Spleen (tissue), 11 donors: ENCODE measurements at regions not wholly inside any gene's neighbourhood (a gene's known extent, or its start where the extent isn't known, plus 50 kb on each side); places are given as distances from the start of the nearest gene placed in this dataset.
"Not testable (repeated sequence)": the region's sequence is repeated elsewhere in the genome, so short reads cannot be mapped to it uniquely, and the experiment has no call there.

ENCODE experiments used
- DNase-seq: peaks from one replicate; pipeline ENCODE4 v3.0.0-alpha.2; 2020
- H3K27ac ChIP-seq, 8 donors: fragments of 200-600 bp; sonication (generic) in 7 of 8; 1 replicate in 4 of 8; 2 replicates in 4 of 8; pipeline versions ENCODE4 v1.5.0 to v1.8.0; 2016 to 2021; ENCODE audit warnings: inconsistent platforms in 4 of 8, mild to moderate bottlenecking in 4 of 8, moderate library complexity in 1 of 8
- H3K27me3 ChIP-seq, 7 donors: fragments of 200-600 bp; sonication (generic) in 6 of 7; replicated peaks in 1 of 7; 1 replicate in 4 of 7; 2 replicates in 3 of 7; pipeline versions ENCODE4 v1.5.0 to v1.8.0; 2016 to 2021; ENCODE audit warnings: inconsistent platforms in 3 of 7, mild to moderate bottlenecking in 1 of 7
- H3K36me3 ChIP-seq, 6 donors: fragments of 200-600 bp; sonication (generic) in 5 of 6; 1 replicate in 4 of 6; 2 replicates in 2 of 6; pipeline versions ENCODE4 v1.5.0 to v1.8.0; 2016 to 2021; ENCODE audit warnings: inconsistent platforms in 2 of 6
- H3K4me1 ChIP-seq, 6 donors: fragments of 200-600 bp; sonication (generic) in 5 of 6; 1 replicate in 3 of 6; 2 replicates in 3 of 6; pipeline versions ENCODE4 v1.5.0 to v1.8.0; 2016 to 2021; ENCODE audit warnings: inconsistent platforms in 3 of 6
- H3K4me3 ChIP-seq, 8 donors: fragments of 200-600 bp; sonication (generic) in 7 of 8; 1 replicate in 4 of 8; 2 replicates in 4 of 8; pipeline versions ENCODE4 v1.5.0 to v1.8.0; 2016 to 2021; ENCODE audit warnings: inconsistent platforms in 4 of 8, mild to moderate bottlenecking in 4 of 8, moderate library complexity in 2 of 8
- H3K9me3 ChIP-seq, 8 donors: fragments of 200-600 bp; sonication (generic) in 7 of 8; 1 replicate in 4 of 8; 2 replicates in 4 of 8; pipeline versions ENCODE4 v1.5.0 to v1.8.0; 2016 to 2021; ENCODE audit warnings: inconsistent platforms in 4 of 8
- POLR2A ChIP-seq, 3 donors: fragments of 450-650 bp; IDR thresholded peaks; one replicate each; pipeline ENCODE4 v1.5.1; 2017; ENCODE audit warnings: antibody characterized with exemption in 3 of 3, mild to moderate bottlenecking in 1 of 3
- POLR2AphosphoS5 ChIP-seq, 3 donors: sonication (generic); formaldehyde crosslinking; IDR thresholded peaks; one replicate each; pipeline ENCODE4 v1.5.1; 2017; ENCODE audit warnings: antibody characterized with exemption in 3 of 3
- WGBS, 5 donors: extraction: QIAGEN DNeasy Blood & Tissue Kit in 3 of 5; methylation state at CpG; one replicate each; pipeline versions ENCODE4 v1.1.5 to v1.1.7; 2013 to 2018; 5-methylcytosine and 5-hydroxymethylcytosine counted together
- intact Hi-C: fragments of 100-400 bp; cut with DNase I; formaldehyde crosslinking; loops from one replicate; pipeline ENCODE4 v1.15.0; 2023; ENCODE audit warnings: low total_unique reads
- TF ChIP-seq, protein P1 (sequence below), 11 experiments: fragments of 200-600 bp in 7 of 11; fragments of 450-650 bp in 4 of 11; sonication (generic) in 4 of 11; IDR thresholded peaks in 8 of 11; conservative IDR thresholded peaks in 3 of 11; 1 replicate in 7 of 11; 2 replicates in 4 of 11; pipeline versions ENCODE4 v1.4.0 to v1.8.0; 2016 to 2021; ENCODE audit warnings: antibody characterized with exemption in 11 of 11, inconsistent platforms in 4 of 11, mild to moderate bottlenecking in 1 of 11
- donor health status: healthy with polysubstance abuse.
- donor health status: DM: no; HTN: no; CAD: no; lungs with moderate emphysema.
- donor health status: DM: no; HTN: no; CAD: no.
- donor health status: Bipolar disorder and iron deficiency.
- donor health status: healthy.
- donor health status: DM: no; HTN: no; CAD: no.
- donor health status: DM: yes; HTN: yes; CAD: no.

DNA sequence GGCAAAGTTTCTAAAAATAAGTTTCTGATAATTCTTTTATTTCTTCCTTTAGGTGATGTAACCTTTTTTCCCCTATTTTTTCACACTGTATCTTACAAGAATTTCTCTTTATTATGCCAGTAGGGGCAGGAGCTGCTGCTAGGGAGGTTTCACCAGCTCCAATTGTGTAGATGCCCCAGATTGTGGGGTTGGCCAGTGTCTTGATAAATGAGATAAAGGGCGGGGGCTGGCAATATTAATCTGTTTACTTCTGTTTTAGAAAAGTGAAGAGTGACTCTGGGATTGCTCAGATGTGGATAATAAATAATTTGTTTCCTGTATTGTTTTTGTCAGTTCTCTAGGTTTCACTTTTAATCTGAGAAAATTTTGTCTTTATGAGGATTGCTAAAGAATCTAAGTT, 190.4 kb downstream of the MC4R start:
- no peaks in the 10 kb centered on the region for H3K36me3 ChIP-seq
- intact Hi-C loops = no loop called here
- 25 to 59% (median 49%) methylated on average over 1 of the region's 1 CpG for WGBS, 5 donors
- DNase-seq = no peak
- no peaks in the 10 kb centered on the region for H3K27me3 ChIP-seq
- H3K9me3 ChIP-seq = peaks cover 0 to 8% (median 2%) of the 10 kb centered on the region in 8 donors
- TF ChIP-seq POLR2AphosphoS5 (IDR thresholded peaks at IDR 0.05) (no peak), POLR2A (IDR thresholded peaks at IDR 0.05) (no peak)
- TF ChIP-seq, protein P1, sequence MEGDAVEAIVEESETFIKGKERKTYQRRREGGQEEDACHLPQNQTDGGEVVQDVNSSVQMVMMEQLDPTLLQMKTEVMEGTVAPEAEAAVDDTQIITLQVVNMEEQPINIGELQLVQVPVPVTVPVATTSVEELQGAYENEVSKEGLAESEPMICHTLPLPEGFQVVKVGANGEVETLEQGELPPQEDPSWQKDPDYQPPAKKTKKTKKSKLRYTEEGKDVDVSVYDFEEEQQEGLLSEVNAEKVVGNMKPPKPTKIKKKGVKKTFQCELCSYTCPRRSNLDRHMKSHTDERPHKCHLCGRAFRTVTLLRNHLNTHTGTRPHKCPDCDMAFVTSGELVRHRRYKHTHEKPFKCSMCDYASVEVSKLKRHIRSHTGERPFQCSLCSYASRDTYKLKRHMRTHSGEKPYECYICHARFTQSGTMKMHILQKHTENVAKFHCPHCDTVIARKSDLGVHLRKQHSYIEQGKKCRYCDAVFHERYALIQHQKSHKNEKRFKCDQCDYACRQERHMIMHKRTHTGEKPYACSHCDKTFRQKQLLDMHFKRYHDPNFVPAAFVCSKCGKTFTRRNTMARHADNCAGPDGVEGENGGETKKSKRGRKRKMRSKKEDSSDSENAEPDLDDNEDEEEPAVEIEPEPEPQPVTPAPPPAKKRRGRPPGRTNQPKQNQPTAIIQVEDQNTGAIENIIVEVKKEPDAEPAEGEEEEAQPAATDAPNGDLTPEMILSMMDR (IDR thresholded peaks at IDR 0.05 in 8 of 11, conservative IDR thresholded peaks at IDR 0.05 in 3 of 11) = no peak
- no peaks in the 10 kb centered on the region for H3K4me1 ChIP-seq
- no peak overlapping the region for H3K4me3 ChIP-seq
- H3K27ac ChIP-seq = no peak overlapping the region

DNA sequence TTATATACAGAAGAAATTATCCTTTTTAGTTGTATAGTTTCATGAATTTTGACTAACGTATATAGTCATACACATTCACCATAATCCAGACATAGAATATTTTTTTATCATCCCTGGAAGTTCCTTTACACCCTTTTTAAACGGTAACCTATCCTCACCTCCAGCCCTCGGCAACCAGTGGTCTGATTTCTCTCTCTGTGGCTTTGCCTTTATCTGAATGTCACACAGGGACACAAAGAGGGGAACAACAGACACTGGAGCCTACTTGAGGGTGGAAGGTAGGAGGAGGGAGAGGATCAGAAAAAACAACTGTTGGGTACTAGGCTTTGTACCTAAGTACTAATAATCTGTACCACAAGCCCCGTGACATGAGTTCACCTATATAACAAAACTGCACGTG, 191.9 kb downstream of the MC4R start:
- TF ChIP-seq POLR2A (IDR thresholded peaks at IDR 0.05) (no peak), POLR2AphosphoS5 (IDR thresholded peaks at IDR 0.05) (no peak)
- TF ChIP-seq, protein P1 (IDR thresholded peaks at IDR 0.05 in 8 of 11, conservative IDR thresholded peaks at IDR 0.05 in 3 of 11) = no peak
- Histone ChIP-seq H3K27ac (no peak overlapping the region), H3K4me1 (no peaks in the 10 kb centered on the region), H3K36me3 (no peaks in the 10 kb centered on the region), H3K9me3 (peaks cover 0 to 8% (median 2%) of the 10 kb centered on the region in 8 donors), H3K27me3 (no peaks in the 10 kb centered on the region), H3K4me3 (no peak overlapping the region)
- WGBS, 5 donors = 84 to 91% (median 86%) methylated on average over 5 of the region's 5 CpGs
- DNase-seq = no peak
- intact Hi-C loops = no loop called here

DNA sequence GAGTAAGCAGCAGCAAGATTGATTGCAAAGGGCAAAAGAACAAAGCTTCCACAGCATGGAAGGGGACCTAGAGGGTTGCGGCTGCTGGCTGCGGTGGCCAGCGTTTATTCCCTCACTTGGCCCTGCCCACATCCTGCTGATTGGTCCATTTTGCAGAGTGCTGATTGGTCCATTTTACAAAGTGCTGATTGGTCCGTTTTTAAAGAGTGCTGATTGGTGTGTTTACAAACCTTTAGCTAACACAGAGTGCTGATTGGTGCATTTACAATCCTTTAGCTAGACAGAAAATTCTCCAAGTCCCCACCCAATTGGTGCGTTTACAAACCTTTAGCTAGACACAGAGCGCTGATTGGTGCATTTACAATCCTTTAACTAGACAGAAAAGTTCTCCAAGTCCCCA, 194.4 kb downstream of the MC4R start:
- DNase-seq, H3K27me3 ChIP-seq, H3K36me3 ChIP-seq, H3K4me3 ChIP-seq, H3K4me1 ChIP-seq, H3K27ac ChIP-seq, H3K9me3 ChIP-seq, intact Hi-C loops: not testable (repeated sequence)
- 85 to 95% (median 89%) methylated on average over 5 to 6 of the region's 6 CpGs for WGBS, 5 donors

DNA sequence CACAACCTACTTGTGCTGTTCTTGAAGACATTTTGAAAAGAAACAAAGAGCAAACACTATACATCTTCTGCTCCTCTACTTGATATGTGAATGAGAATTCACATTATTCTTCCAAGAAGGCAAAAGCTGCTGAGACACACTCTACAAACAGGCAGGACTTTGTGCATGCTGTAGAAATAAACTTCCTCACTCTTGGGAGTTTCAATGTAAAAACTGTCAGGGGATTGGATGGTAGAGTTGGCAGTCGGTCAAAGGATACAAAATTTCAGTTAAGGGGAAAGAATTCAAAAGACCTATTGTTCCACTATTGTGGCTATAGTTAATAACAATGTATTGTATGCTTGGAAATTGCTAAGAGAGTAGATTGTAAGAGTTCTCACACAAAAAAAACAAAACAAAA, 196.3 kb downstream of the MC4R start:
- no peak for TF ChIP-seq POLR2AphosphoS5 (IDR thresholded peaks at IDR 0.05)
- no peak for TF ChIP-seq POLR2A (IDR thresholded peaks at IDR 0.05)
- TF ChIP-seq, protein P1 (IDR thresholded peaks at IDR 0.05 in 8 of 11, conservative IDR thresholded peaks at IDR 0.05 in 3 of 11) = no peak
- intact Hi-C loops = no loop called here
- no peaks in the 10 kb centered on the region for H3K36me3 ChIP-seq
- H3K9me3 ChIP-seq = peaks cover 0 to 8% (median 2%) of the 10 kb centered on the region in 8 donors
- 16 to 22% (median 20%) methylated on average over 1 of the region's 1 CpG for WGBS, 5 donors
- H3K4me3 ChIP-seq = no peak overlapping the region
- H3K27me3 ChIP-seq = no peaks in the 10 kb centered on the region
- no peak for DNase-seq
- H3K27ac ChIP-seq = no peak overlapping the region
- no peaks in the 10 kb centered on the region for H3K4me1 ChIP-seq

DNA sequence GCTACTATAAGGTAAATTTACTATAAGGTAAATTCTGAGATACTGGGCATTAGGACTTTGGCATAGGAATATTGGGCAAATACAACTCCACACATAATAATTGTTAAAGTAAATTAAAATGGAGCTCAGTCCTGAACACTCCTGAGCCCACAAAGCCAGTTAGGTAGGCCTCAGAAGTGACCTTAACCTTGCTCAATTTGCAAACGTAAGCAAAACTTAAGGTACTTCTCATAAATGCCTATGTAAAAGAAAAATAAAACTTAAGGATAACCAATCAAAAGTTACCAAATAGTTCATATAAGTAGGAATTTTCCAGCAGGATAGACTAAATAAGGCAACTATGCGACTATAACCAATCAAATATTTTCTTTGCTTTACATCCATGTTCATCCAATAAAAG, 197.7 kb downstream of the MC4R start:
- no peak overlapping the region for H3K4me3 ChIP-seq
- H3K27ac ChIP-seq = no peak overlapping the region
- H3K9me3 ChIP-seq = peaks cover 0 to 8% (median 2%) of the 10 kb centered on the region in 8 donors
- no peaks in the 10 kb centered on the region for H3K4me1 ChIP-seq
- no peaks in the 10 kb centered on the region for H3K36me3 ChIP-seq
- WGBS, 5 donors = 41 to 96% (median 72%) methylated on average over 2 of the region's 2 CpGs
- DNase-seq = no peak
- intact Hi-C loops = no loop called here
- H3K27me3 ChIP-seq = no peaks in the 10 kb centered on the region
- TF ChIP-seq, protein P1 (IDR thresholded peaks at IDR 0.05 in 8 of 11, conservative IDR thresholded peaks at IDR 0.05 in 3 of 11) = no peak
- no peak for TF ChIP-seq POLR2A (IDR thresholded peaks at IDR 0.05)
- TF ChIP-seq POLR2AphosphoS5 (IDR thresholded peaks at IDR 0.05) = no peak
